GM12878 (cell line): ENCODE measurements at regions not wholly inside any gene's neighbourhood (a gene's known extent, or its start where the extent isn't known, plus 50 kb on each side); places are given as distances from the start of the nearest gene placed in this dataset.

Experiments used
- ATAC-seq: fragments of 200-7000 bp; cut with Tn5 transposase; 3 replicates; pipeline ENCODE4 v1.9.1; 2020; ENCODE audit warnings: mild to moderate bottlenecking, moderate library complexity
- BruUV-seq: library from RNA; stranded (reverse); fragments of 400-500 nt; replicated peaks from 2 replicates; lab custom pipeline; 2021; lab: Mats Ljungman, UMichigan
- CTCF ChIA-PET: fragments of 300-600 bp; sonication (Branson Sonifier 250); formaldehyde crosslinking; extraction: SDS; loops from one replicate; lab custom pipeline; 2021; ENCODE audit warnings: inconsistent platforms; lab: Yijun Ruan, JAX
- POLR2A ChIA-PET: fragments of 350-600 bp; formaldehyde crosslinking; extraction: SDS; loops from one replicate; lab custom pipeline; 2021; ENCODE audit warnings: inconsistent platforms; lab: Charles Lee
- RAD21 ChIA-PET: fragments of 300-600 bp; sonication (Branson Sonifier 250); formaldehyde crosslinking; loops from one replicate; lab custom pipeline; 2023; ENCODE audit warnings: antibody characterized with exemption; ENCODE audit not compliant: unreplicated experiment; lab: Charles Lee
- SMC1A ChIA-PET: fragments of 300-600 bp; sonication (Branson Sonifier 250); formaldehyde crosslinking; loops from one replicate; lab custom pipeline; 2023; ENCODE audit not compliant: unreplicated experiment, uncharacterized antibody; lab: Charles Lee
- DNase-seq: peaks from one replicate; pipeline ENCODE4 v3.0.0-alpha.2; 2011; ENCODE audit warnings: low read depth, low spot score
- FAIRE-seq: peaks from 3 replicates; lab custom pipeline; 2011; peaks lifted over from hg19 to GRCh38; lab: Jason Lieb, UNC
- H2AFZ ChIP-seq: 2 replicates; pipeline ENCODE4 v1.6.0; 2011; ENCODE audit warnings: low read depth, low read length, control low read depth; ENCODE audit not compliant: control insufficient read depth
- H3K27ac ChIP-seq: 2 replicates; pipeline ENCODE4 v1.5.1; 2011; ENCODE audit warnings: control low read depth; ENCODE audit not compliant: control insufficient read depth, insufficient read depth
- H3K27me3 ChIP-seq, 2 experiments: replicated peaks in 1 of 2; 2 replicates each; pipeline versions ENCODE4 v1.6.0 to v1.6.1; 2011; ENCODE audit warnings: low read length in 1 of 2; ENCODE audit not compliant: control insufficient read depth in 2 of 2, insufficient read depth in 2 of 2
- H3K36me3 ChIP-seq, 2 experiments: 2 replicates each; pipeline ENCODE4 v1.5.1; 2011; ENCODE audit warnings: low read length in 1 of 2; ENCODE audit not compliant: control insufficient read depth in 2 of 2, insufficient read depth in 2 of 2
- H3K4me1 ChIP-seq: 2 replicates; pipeline ENCODE4 v1.6.1; 2011; ENCODE audit warnings: mild to moderate bottlenecking, low read length, moderate library complexity, mixed read lengths; ENCODE audit not compliant: control insufficient read depth, insufficient read depth
- H3K4me2 ChIP-seq: 2 replicates; pipeline ENCODE4 v1.6.0; 2011; ENCODE audit warnings: control low read depth; ENCODE audit not compliant: control insufficient read depth, insufficient read depth
- H3K4me3 ChIP-seq: fragments of 200-600 bp; sonication (generic); 2 replicates; pipeline ENCODE4 v1.5.1; 2016
- H3K79me2 ChIP-seq: 2 replicates; pipeline ENCODE4 v1.6.0; 2011; ENCODE audit warnings: low read length; ENCODE audit not compliant: control insufficient read depth, insufficient read depth
- H3K9ac ChIP-seq: 2 replicates; pipeline ENCODE4 v1.8.0; 2011; ENCODE audit warnings: low read length, control low read depth, mixed read lengths; ENCODE audit not compliant: control insufficient read depth, insufficient read depth
- H3K9me3 ChIP-seq: replicated peaks from 3 replicates; pipeline ENCODE4 v1.5.1; 2011; ENCODE audit warnings: mild to moderate bottlenecking, low read length; ENCODE audit not compliant: control insufficient read depth, insufficient read depth
- H4K20me1 ChIP-seq: 2 replicates; pipeline ENCODE4 v1.6.0; 2011; ENCODE audit not compliant: control insufficient read depth, insufficient read depth
- EED ChIP-seq: sonication (generic); IDR thresholded peaks from 2 replicates; pipeline ENCODE4 v1.6.1; 2016; ENCODE audit warnings: antibody characterized with exemption, low read depth
- HCFC1 ChIP-seq: fragments of 150-350 bp; IDR thresholded peaks from 2 replicates; pipeline ENCODE4 v1.6.1; 2014; ENCODE audit warnings: low read length
- MAX ChIP-seq: IDR thresholded peaks from 2 replicates; pipeline ENCODE4 v1.6.1; 2012; ENCODE audit warnings: low read depth, low read length, improper control_type of control experiment
- WGBS: methylation state at CpG from one replicate; pipeline ENCODE4 v1.1.6; 2016; ENCODE audit warnings: low lambda C conversion rate; ENCODE audit not compliant: insufficient replicate concordance, insufficient coverage; ENCODE audit errors: missing lambda C conversion rate; 5-methylcytosine and 5-hydroxymethylcytosine counted together
- in situ Hi-C: fragments of 300-500 bp; cut with MboI; formaldehyde crosslinking; loops from 9 replicates; pipeline ENCODE4 v1.14.3; 2018; ENCODE audit warnings: mixed read lengths
- intact Hi-C: fragments of 100-400 bp; cut with micrococcal nuclease; formaldehyde crosslinking; loops from one replicate; pipeline ENCODE4 v1.14.2; 2022; ENCODE audit not compliant: unreplicated experiment
- TF ChIP-seq, protein P1 (sequence below): IDR thresholded peaks from 2 replicates; pipeline ENCODE4 v1.6.1; 2012; ENCODE audit warnings: low read depth, low read length, improper control_type of control experiment
- TF ChIP-seq, protein P2 (sequence below): fragments of 450-650 bp; IDR thresholded peaks from 2 replicates; pipeline ENCODE4 v1.6.1; 2017; ENCODE audit warnings: borderline replicate concordance

- ChIA-PET POLR2A (no interaction called here), SMC1A (interaction anchor here (0.7 to 3.3 kb wide), 10 partner anchors 35 to 343 kb away, joined by 3 to 39 read pairs (median 4); no protein-coding TSS in a partner anchor), CTCF (interaction anchor here (0.7 to 9.3 kb wide), 9 partner anchors 13 to 823 kb away, joined by 3 to 120 read pairs (median 3); no protein-coding TSS in a partner anchor), RAD21 (interaction anchor here (1.0 to 6.8 kb wide), 5 partner anchors 46 to 188 kb away, joined by 3 to 88 read pairs (median 5); no protein-coding TSS in a partner anchor)
- ATAC-seq (no peak), FAIRE-seq (no peak), DNase-seq (no peak)
- H3K9ac ChIP-seq: no peak overlapping the region
- no peaks in the 10 kb centered on the region for H3K36me3 ChIP-seq
- no peak overlapping the region for H3K27ac ChIP-seq
- H3K9me3 ChIP-seq: no peaks in the 10 kb centered on the region
- H3K4me2 ChIP-seq: no peak overlapping the region
- no peak for TF ChIP-seq HCFC1
- TF ChIP-seq, protein P1, sequence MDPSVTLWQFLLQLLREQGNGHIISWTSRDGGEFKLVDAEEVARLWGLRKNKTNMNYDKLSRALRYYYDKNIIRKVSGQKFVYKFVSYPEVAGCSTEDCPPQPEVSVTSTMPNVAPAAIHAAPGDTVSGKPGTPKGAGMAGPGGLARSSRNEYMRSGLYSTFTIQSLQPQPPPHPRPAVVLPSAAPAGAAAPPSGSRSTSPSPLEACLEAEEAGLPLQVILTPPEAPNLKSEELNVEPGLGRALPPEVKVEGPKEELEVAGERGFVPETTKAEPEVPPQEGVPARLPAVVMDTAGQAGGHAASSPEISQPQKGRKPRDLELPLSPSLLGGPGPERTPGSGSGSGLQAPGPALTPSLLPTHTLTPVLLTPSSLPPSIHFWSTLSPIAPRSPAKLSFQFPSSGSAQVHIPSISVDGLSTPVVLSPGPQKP: no peak
- TF ChIP-seq EED: no peak
- no peak for TF ChIP-seq MAX
- TF ChIP-seq, protein P2, sequence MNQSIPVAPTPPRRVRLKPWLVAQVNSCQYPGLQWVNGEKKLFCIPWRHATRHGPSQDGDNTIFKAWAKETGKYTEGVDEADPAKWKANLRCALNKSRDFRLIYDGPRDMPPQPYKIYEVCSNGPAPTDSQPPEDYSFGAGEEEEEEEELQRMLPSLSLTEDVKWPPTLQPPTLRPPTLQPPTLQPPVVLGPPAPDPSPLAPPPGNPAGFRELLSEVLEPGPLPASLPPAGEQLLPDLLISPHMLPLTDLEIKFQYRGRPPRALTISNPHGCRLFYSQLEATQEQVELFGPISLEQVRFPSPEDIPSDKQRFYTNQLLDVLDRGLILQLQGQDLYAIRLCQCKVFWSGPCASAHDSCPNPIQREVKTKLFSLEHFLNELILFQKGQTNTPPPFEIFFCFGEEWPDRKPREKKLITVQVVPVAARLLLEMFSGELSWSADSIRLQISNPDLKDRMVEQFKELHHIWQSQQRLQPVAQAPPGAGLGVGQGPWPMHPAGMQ: no peak
- H3K4me3 ChIP-seq: no peak overlapping the region
- no peaks in the 10 kb centered on the region for H3K27me3 ChIP-seq
- H4K20me1 ChIP-seq: no peaks in the 10 kb centered on the region
- no TSS peak for BruUV-seq
- in situ Hi-C loops: loop anchor here (5.0 kb wide), 1 partner anchor 191 kb away; no protein-coding TSS in a partner anchor
- no peaks in the 10 kb centered on the region for H3K79me2 ChIP-seq
- no peaks in the 10 kb centered on the region for H3K4me1 ChIP-seq
- intact Hi-C loops: loop anchor here (5.0 kb wide), 1 partner anchor 821 kb away; no protein-coding TSS in a partner anchor
- H2AFZ ChIP-seq: no peak overlapping the region
- WGBS: 73% methylated on average over 2 of the region's 2 CpGs
Measured at GRCh38 chr3:118818386-118818785, 216.3 kb downstream of the IGSF11 start.
